GM12878 (cell line): ENCODE measurements at regions not wholly inside any gene's neighbourhood (a gene's known extent, or its start where the extent isn't known, plus 50 kb on each side); places are given as distances from the start of the nearest gene placed in this dataset.

Experiments
- BHLHE40 ChIP-seq, 2 experiments: fragments of 450-650 bp in 1 of 2; IDR thresholded peaks; 2 replicates each; pipeline ENCODE4 v1.6.1; 2011 to 2017; ENCODE audit warnings: low read depth in 2 of 2, borderline replicate concordance in 1 of 2, improper control_type of control experiment in 1 of 2, low read length in 1 of 2, mild to moderate bottlenecking in 1 of 2
- CHD4 ChIP-seq: fragments of 200-600 bp; sonication (generic); IDR thresholded peaks from 2 replicates; pipeline ENCODE4 v1.6.1; 2016; ENCODE audit warnings: mild to moderate bottlenecking
- CREB1 ChIP-seq: IDR thresholded peaks from 2 replicates; pipeline ENCODE4 v1.6.1; 2012; ENCODE audit warnings: low read depth, mild to moderate bottlenecking, inconsistent platforms
- CTCF ChIP-seq, 3 experiments: IDR thresholded peaks in 2 of 3; conservative IDR thresholded peaks in 1 of 3; 2 replicates each; pipeline ENCODE4 v1.5.1; 2011; ENCODE audit warnings: low read depth in 3 of 3, low read length in 3 of 3, mild to moderate bottlenecking in 3 of 3, control low read depth in 2 of 3, moderate library complexity in 2 of 3, inconsistent platforms in 1 of 3, mixed read lengths in 1 of 3; ENCODE audit not compliant: control insufficient read depth in 2 of 3, insufficient read depth in 1 of 3; ENCODE audit errors: extremely low read depth in 1 of 3
- EZH2 ChIP-seq: IDR thresholded peaks from 2 replicates; pipeline ENCODE4 v1.6.1; 2012; ENCODE audit warnings: low read depth, mild to moderate bottlenecking, control low read depth, inconsistent platforms, low read length, borderline replicate concordance; ENCODE audit not compliant: control insufficient read depth
- FOS ChIP-seq: IDR thresholded peaks from 3 replicates; pipeline ENCODE4 v1.6.1; 2011; ENCODE audit warnings: borderline replicate concordance; ENCODE audit not compliant: insufficient read length; ENCODE audit errors: extremely low read depth
- FOXM1 ChIP-seq: IDR thresholded peaks from 2 replicates; pipeline ENCODE4 v1.6.1; 2012; ENCODE audit warnings: low read depth, mild to moderate bottlenecking, inconsistent platforms, low read length, moderate library complexity
- GABPA ChIP-seq: IDR thresholded peaks from 2 replicates; pipeline ENCODE4 v1.6.1; 2014; ENCODE audit warnings: antibody characterized with exemption, low read depth, mild to moderate bottlenecking, inconsistent platforms
- GATAD2B ChIP-seq: fragments of 450-650 bp; conservative IDR thresholded peaks from 2 replicates; pipeline ENCODE4 v1.6.1; 2017; ENCODE audit warnings: low read depth, mild to moderate bottlenecking, moderate library complexity
- KAT2A ChIP-seq: conservative IDR thresholded peaks from 2 replicates; pipeline ENCODE4 v1.6.1; 2011; ENCODE audit warnings: low read depth, low read length; ENCODE audit not compliant: control insufficient read depth
- POLR2AphosphoS5 ChIP-seq: IDR thresholded peaks from 2 replicates; pipeline ENCODE4 v1.6.1; 2011; ENCODE audit warnings: mild to moderate bottlenecking, low read length, inconsistent platforms
- SIN3A ChIP-seq: IDR thresholded peaks from 2 replicates; pipeline ENCODE4 v1.6.1; 2012; ENCODE audit warnings: low read depth, low read length, improper control_type of control experiment

GRCh38 chr12:107165581-107165980, 72.2 kb upstream of the CRY1 start:
- TF ChIP-seq CHD4 (no peak), SIN3A (no peak), CTCF (IDR thresholded peaks at IDR 0.05 in 2 of 3, conservative IDR thresholded peaks at IDR 0.05 in 1 of 3; ENCODE audit: control insufficient read depth in 2 of 3, extremely low read depth in 1 of 3, insufficient read depth in 1 of 3, low read depth in 3 of 3, low read length in 3 of 3) (no peak), EZH2 (no peak), BHLHE40 (IDR thresholded peaks at IDR 0.05; ENCODE audit: borderline replicate concordance in 1 of 2, low read depth in 2 of 2, low read length in 1 of 2) (no peak), FOS (no peak), POLR2AphosphoS5 (no peak), GABPA (no peak), KAT2A (no peak), GATAD2B (no peak), CREB1 (no peak), FOXM1 (no peak)
